Neural progenitor cell (in vitro differentiated cells): ENCODE measurements at regions not wholly inside any gene's neighbourhood (a gene's known extent, or its start where the extent isn't known, plus 50 kb on each side); places are given as distances from the start of the nearest gene placed in this dataset.

ENCODE experiments used
- DNase-seq: peaks from one replicate; pipeline ENCODE4 v3.0.0-alpha.2; 2016; ENCODE audit warnings: low spot score
- H2AFZ ChIP-seq: fragments of 200-600 bp; sonication (generic); replicated peaks from 2 replicates; pipeline ENCODE4 v1.6.1; 2016; ENCODE audit warnings: antibody characterized with exemption
- H3F3A ChIP-seq: fragments of 200-600 bp; sonication (generic); 2 replicates; pipeline ENCODE4 v1.6.1; 2016; ENCODE audit warnings: antibody characterized with exemption, low read depth
- H3K27ac ChIP-seq: fragments of 200-600 bp; sonication (generic); 2 replicates; pipeline ENCODE4 v1.5.1; 2016; ENCODE audit warnings: mild to moderate bottlenecking
- H3K27me3 ChIP-seq: fragments of 200-600 bp; sonication (generic); 2 replicates; pipeline ENCODE4 v1.6.1; 2016; ENCODE audit warnings: mild to moderate bottlenecking, moderate library complexity
- H3K36me3 ChIP-seq: fragments of 200-600 bp; sonication (generic); 2 replicates; pipeline ENCODE4 v1.5.1; 2016
- H3K4me1 ChIP-seq: fragments of 200-600 bp; sonication (generic); 2 replicates; pipeline ENCODE4 v1.6.1; 2016; ENCODE audit warnings: mixed run types
- H3K4me2 ChIP-seq: fragments of 200-600 bp; sonication (generic); 2 replicates; pipeline ENCODE4 v1.6.1; 2016
- H3K4me3 ChIP-seq: fragments of 200-600 bp; sonication (generic); 2 replicates; pipeline ENCODE4 v1.5.1; 2016
- H3K79me2 ChIP-seq: fragments of 200-600 bp; sonication (generic); 2 replicates; pipeline ENCODE4 v1.6.1; 2016; ENCODE audit warnings: low read depth
- H3K9ac ChIP-seq: fragments of 200-600 bp; sonication (generic); 2 replicates; pipeline ENCODE4 v1.6.1; 2016
- H3K9me3 ChIP-seq: fragments of 200-600 bp; sonication (generic); 2 replicates; pipeline ENCODE4 v1.5.1; 2016; ENCODE audit warnings: low read depth
- H4K20me1 ChIP-seq: fragments of 200-600 bp; sonication (generic); 2 replicates; pipeline ENCODE4 v1.6.1; 2016; ENCODE audit warnings: low read depth
- H3K27ac Mint-ChIP-seq: 3 replicates; pipeline ENCODE4 v1.8.0; 2021; ENCODE audit warnings: mixed read lengths
- H3K27me3 Mint-ChIP-seq: 2 replicates; pipeline ENCODE4 v1.8.0; 2022; ENCODE audit warnings: low read depth, mild to moderate bottlenecking, inconsistent platforms, moderate library complexity, mixed read lengths; ENCODE audit not compliant: insufficient read depth
- H3K36me3 Mint-ChIP-seq: 3 replicates; pipeline ENCODE4 v1.8.0; 2021; ENCODE audit warnings: mixed read lengths
- H3K4me1 Mint-ChIP-seq: 3 replicates; pipeline ENCODE4 v1.8.0; 2021; ENCODE audit warnings: mixed read lengths
- H3K4me3 Mint-ChIP-seq: 3 replicates; pipeline ENCODE4 v1.8.0; 2021; ENCODE audit warnings: mild to moderate bottlenecking, moderate library complexity, mixed read lengths
- H3K9me3 Mint-ChIP-seq: 3 replicates; pipeline ENCODE4 v1.8.0; 2020; ENCODE audit warnings: mixed read lengths
- EZH2 ChIP-seq: fragments of 200-600 bp; sonication (generic); IDR thresholded peaks from 2 replicates; pipeline ENCODE4 v1.6.1; 2017; ENCODE audit warnings: antibody characterized with exemption, mild to moderate bottlenecking, moderate library complexity
- EZH2phosphoT487 ChIP-seq: fragments of 200-600 bp; sonication (generic); IDR thresholded peaks from 2 replicates; pipeline ENCODE4 v1.6.1; 2017; ENCODE audit warnings: antibody characterized with exemption
- TF ChIP-seq, protein P1 (sequence below): fragments of 200-600 bp; sonication (generic); IDR thresholded peaks from 2 replicates; pipeline ENCODE4 v1.5.1; 2017; ENCODE audit warnings: antibody characterized with exemption, mild to moderate bottlenecking

- Histone ChIP-seq H3K36me3 (no peaks in the 10 kb centered on the region), H3K4me1 (peaks cover 3% of the 10 kb centered on the region), H3K9ac (no peak overlapping the region), H3K27me3 (no peaks in the 10 kb centered on the region), H3K4me3 (no peak overlapping the region), H3K4me2 (no peak overlapping the region), H3K9me3 (no peaks in the 10 kb centered on the region), H3K79me2 (no peaks in the 10 kb centered on the region), H2AFZ (no peak overlapping the region), H3K27ac (no peak overlapping the region), H3F3A (no peaks in the 10 kb centered on the region), H4K20me1 (no peaks in the 10 kb centered on the region)
- Mint-ChIP-seq H3K27ac (no peak overlapping the region), H3K36me3 (peaks cover 2% of the 10 kb centered on the region), H3K27me3 (peaks cover 7% of the 10 kb centered on the region), H3K9me3 (peaks cover 6% of the 10 kb centered on the region), H3K4me3 (no peak overlapping the region), H3K4me1 (peaks cover 15% of the 10 kb centered on the region)
- TF ChIP-seq EZH2phosphoT487 (no peak), EZH2 (no peak)
- TF ChIP-seq, protein P1, sequence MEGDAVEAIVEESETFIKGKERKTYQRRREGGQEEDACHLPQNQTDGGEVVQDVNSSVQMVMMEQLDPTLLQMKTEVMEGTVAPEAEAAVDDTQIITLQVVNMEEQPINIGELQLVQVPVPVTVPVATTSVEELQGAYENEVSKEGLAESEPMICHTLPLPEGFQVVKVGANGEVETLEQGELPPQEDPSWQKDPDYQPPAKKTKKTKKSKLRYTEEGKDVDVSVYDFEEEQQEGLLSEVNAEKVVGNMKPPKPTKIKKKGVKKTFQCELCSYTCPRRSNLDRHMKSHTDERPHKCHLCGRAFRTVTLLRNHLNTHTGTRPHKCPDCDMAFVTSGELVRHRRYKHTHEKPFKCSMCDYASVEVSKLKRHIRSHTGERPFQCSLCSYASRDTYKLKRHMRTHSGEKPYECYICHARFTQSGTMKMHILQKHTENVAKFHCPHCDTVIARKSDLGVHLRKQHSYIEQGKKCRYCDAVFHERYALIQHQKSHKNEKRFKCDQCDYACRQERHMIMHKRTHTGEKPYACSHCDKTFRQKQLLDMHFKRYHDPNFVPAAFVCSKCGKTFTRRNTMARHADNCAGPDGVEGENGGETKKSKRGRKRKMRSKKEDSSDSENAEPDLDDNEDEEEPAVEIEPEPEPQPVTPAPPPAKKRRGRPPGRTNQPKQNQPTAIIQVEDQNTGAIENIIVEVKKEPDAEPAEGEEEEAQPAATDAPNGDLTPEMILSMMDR = no peak
- DNase-seq = no peak
These were observed 58.3 kb downstream of the TRIML1 start for GRCh38 chr4:188197566-188197965.

DNA sequence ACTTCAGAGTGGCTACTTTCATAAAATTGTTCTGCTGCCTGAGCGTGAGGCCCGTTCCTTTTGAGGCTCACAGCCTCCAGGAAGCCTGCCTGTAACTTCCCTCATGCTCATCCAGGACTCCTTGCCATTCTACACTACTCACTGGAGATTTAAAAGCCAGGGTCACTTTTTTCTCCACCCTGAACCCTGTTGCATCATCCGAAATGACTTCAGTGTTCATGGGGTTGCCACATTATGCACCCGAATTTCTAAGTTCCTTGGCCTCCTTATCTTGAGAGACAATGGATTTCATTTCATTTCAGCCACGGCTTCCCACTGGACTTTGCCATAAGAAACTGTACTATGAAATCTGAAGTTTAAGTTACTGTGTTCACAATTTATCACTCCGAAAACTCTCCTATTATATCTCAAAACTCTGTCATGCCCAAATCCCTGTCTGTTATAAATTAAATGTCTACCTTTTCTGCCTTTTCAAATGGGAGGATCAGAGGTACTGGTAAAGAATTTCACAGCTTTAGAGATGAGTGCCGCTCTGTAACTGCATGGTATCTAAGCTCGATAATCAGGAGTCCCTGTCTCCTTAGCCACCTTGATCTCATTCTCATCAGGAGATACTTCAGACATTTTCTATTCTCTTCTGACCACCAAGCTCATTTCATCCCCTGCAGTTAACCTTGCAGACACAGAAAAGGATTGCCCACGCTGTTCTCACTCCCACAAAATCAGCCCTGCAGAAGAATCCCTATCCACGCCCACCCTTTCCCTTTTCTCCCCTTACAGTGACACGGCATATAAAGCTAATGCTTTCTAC lies 59.9 kb downstream of the TRIML1 start:
- no peak for DNase-seq
- Histone ChIP-seq H4K20me1 (no peaks in the 10 kb centered on the region), H3K4me2 (no peak overlapping the region), H3K4me3 (no peak overlapping the region), H3K36me3 (no peaks in the 10 kb centered on the region), H3K27me3 (no peaks in the 10 kb centered on the region), H3K9ac (no peak overlapping the region), H2AFZ (peak overlapping the region; percentile 6), H3F3A (no peaks in the 10 kb centered on the region), H3K9me3 (no peaks in the 10 kb centered on the region), H3K4me1 (peaks cover 3% of the 10 kb centered on the region), H3K27ac (no peak overlapping the region), H3K79me2 (no peaks in the 10 kb centered on the region)
- TF ChIP-seq, protein P1 = no peak
- no peak for TF ChIP-seq EZH2phosphoT487
- TF ChIP-seq EZH2 = no peak
- H3K4me3 Mint-ChIP-seq = no peak overlapping the region
- peaks cover 15% of the 10 kb centered on the region for H3K4me1 Mint-ChIP-seq
- peaks cover 2% of the 10 kb centered on the region for H3K36me3 Mint-ChIP-seq
- peaks cover 7% of the 10 kb centered on the region for H3K27me3 Mint-ChIP-seq
- H3K27ac Mint-ChIP-seq = no peak overlapping the region
- H3K9me3 Mint-ChIP-seq = peaks cover 6% of the 10 kb centered on the region

DNA sequence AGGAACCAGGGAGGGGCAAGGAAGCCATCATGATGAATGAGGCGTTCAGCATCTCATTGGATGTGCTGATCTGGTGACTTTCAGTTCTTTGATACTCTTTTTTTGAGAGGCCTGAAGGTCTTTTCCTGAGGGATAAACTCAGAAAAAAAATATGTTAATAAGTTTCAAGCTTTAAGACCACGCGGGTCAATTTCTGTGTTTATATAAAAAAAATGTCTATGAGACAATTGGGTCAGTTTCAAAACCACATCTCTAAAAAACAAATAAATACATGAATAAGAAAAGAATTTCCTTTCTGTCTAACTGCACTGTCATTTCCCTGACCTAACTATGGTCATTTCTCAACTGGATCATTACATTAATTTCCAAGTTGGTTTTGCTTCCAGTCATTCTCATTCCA lies 62.6 kb downstream of the TRIML1 start:
- Mint-ChIP-seq H3K36me3 (peaks cover 2% of the 10 kb centered on the region), H3K9me3 (peaks cover 6% of the 10 kb centered on the region), H3K4me1 (peaks cover 5% of the 10 kb centered on the region), H3K27me3 (peaks cover 7% of the 10 kb centered on the region), H3K27ac (no peak overlapping the region), H3K4me3 (no peak overlapping the region)
- Histone ChIP-seq H4K20me1 (no peaks in the 10 kb centered on the region), H3K4me3 (no peak overlapping the region), H3K4me1 (no peaks in the 10 kb centered on the region), H3K4me2 (no peak overlapping the region), H3K27me3 (no peaks in the 10 kb centered on the region), H3K36me3 (no peaks in the 10 kb centered on the region), H3K27ac (no peak overlapping the region), H2AFZ (no peak overlapping the region), H3K79me2 (no peaks in the 10 kb centered on the region), H3F3A (no peaks in the 10 kb centered on the region), H3K9me3 (no peaks in the 10 kb centered on the region), H3K9ac (no peak overlapping the region)
- no peak for DNase-seq
- TF ChIP-seq EZH2phosphoT487 = no peak
- no peak for TF ChIP-seq EZH2
- TF ChIP-seq, protein P1 = no peak
